ENCODE measurements at regions not wholly inside any gene's neighbourhood (a gene's known extent, or its start where the extent isn't known, plus 50 kb on each side); places are given as distances from the start of the nearest gene placed in this dataset.

- TF ChIP-seq POLR2A (IDR thresholded peaks at IDR 0.05; ENCODE audit: low read depth, low read length) (no peak), TAF1 (IDR thresholded peaks at IDR 0.05; ENCODE audit: borderline replicate concordance, low read depth, low read length) (no peak)
Measured at GRCh38 chr6:147640606-147641005, 132.1 kb downstream of the SAMD5 start.
